NCI-H524 (cell line): ENCODE measurements at regions not wholly inside any gene's neighbourhood (a gene's known extent, or its start where the extent isn't known, plus 50 kb on each side); places are given as distances from the start of the nearest gene placed in this dataset.

Experiments
- DNase-seq, 2 experiments: peaks; one replicate each; lab custom pipeline; 2025; lab: John Stamatoyannopoulos, UW

DNA sequence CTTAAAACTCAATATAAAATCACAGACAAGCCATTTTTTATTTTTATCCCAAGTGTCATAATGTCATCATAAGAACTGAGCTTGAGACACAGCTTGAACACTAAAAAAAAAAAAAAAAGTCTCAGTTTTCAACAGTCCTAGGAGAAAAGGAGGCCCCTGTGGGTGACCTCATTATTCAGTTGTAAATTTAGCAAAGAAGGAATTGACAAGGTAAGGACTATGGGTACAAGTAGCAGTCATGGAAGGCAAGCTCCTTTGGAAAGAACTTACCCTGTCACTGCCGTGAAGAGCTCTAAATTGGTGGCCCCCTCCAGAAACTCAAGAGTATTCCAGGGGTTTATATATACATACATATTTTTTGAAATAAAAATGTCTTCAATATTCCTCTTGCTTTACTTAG, 864.4 kb upstream of the KCND2 start:
- no peak for DNase-seq

DNA sequence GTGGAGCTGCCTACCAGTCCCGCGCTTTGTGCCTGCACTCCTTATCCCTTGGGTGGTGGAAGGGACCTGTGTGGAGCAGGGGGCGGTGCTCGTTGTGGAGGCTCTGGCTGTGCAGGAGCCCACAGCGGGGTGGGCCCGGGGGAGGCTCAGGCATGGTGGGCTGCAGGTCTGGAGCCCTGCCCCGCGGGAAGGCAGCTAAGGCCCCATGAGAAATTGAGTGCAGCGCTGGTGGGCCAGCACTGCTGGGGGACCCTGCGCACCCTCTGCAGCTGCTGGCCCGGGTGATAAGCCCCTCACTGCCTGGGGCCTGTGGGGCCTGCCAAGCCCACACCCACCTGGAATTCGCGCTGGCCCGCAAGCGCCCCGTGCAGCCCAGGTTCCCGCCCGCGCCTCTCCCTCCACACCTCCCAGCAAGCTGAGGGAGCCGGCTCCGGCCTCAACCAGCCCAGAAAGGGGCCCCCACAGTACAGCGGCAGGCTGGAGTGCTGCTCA, 859.6 kb upstream of the KCND2 start:
- no peak for DNase-seq

- DNase-seq: no peak
Observed at GRCh38 chr7:119415682-119416081, 857.3 kb upstream of the KCND2 start.

GRCh38 chr7:119421657-119422056, 851.3 kb upstream of the KCND2 start:
- no peak for DNase-seq

DNA sequence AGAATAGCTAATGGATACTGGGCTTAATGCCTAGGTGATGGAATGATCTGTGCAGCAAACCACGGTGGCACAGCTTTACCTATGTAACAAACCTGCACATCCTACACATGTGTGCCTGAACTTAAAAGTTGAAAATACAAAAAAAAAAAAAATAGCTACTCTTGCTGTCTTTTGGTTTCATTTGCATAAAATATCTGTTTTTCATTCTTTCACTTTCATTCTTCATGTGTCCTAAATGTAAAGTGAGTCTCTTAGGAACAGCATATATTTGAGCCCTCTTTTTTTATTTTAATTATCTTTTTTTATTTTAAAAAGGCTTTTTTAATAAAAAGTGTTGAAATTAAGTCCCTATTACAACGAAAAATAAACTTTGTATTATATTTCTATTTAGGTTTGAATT, 836.1 kb upstream of the KCND2 start:
- no peak for DNase-seq

DNA sequence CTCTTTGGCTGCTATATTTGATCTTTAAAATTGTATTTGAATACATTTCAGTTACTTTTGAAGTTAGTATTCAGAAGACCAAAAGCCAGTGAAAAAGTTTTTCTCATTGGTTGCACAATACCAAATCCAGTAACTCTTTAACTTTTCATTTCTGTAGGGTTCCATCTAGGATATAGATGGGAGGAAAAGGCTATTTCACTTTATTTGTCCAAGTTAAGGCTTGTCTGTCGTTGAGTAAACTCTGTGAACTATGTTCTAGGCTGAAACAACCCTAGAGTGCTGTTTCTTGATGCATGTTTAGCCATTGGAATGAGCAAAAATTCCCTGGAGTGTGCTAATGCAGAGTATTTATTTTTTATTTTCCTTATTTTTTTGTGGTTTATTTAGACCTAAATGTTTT, 834.7 kb upstream of the KCND2 start:
- no peak for DNase-seq

DNA sequence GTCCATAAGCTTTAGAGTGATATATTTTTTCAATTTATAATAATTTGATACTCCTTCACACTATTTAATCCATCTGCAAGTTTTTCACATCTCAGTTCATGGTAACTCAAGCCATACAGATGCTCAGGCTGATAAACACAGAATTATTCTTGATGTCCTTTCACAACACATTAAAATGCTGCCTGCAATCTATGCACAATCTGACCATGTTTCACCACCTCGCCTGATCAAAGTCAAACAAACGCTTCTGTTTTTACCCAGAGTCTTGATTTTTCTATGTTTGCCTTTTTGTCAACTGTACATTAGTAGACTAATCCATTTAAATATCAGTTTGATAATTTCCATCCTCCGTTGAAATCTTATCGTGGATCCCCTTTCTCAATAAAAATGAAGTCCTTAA, 833.8 kb upstream of the KCND2 start:
- DNase-seq: no peak

- no peak for DNase-seq
Observed at GRCh38 chr7:119452401-119452800, 820.6 kb upstream of the KCND2 start.

DNA sequence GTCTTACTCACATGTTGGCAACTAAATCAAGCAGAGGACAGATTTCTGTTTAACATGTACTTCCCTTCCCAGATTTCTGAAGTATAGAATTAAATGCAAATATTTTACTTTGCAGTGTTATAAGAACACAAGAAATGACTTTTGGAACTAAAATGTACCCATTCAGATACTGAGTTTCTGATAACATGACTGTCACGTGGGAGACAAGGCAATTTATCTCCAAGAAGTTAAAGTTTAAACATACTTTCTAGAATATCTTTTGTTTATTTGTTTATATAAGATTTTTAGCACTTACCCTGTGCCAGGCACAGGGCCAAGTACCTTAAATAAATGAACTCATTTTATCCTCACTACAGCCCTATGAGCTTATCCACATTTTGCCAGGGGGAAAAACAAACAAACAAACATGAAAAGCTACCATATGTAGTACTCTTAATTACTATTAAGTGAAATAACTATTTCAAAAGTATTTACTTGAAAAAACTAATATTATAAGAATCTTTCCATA, 807.1 kb upstream of the KCND2 start:
- DNase-seq: no peak

DNA sequence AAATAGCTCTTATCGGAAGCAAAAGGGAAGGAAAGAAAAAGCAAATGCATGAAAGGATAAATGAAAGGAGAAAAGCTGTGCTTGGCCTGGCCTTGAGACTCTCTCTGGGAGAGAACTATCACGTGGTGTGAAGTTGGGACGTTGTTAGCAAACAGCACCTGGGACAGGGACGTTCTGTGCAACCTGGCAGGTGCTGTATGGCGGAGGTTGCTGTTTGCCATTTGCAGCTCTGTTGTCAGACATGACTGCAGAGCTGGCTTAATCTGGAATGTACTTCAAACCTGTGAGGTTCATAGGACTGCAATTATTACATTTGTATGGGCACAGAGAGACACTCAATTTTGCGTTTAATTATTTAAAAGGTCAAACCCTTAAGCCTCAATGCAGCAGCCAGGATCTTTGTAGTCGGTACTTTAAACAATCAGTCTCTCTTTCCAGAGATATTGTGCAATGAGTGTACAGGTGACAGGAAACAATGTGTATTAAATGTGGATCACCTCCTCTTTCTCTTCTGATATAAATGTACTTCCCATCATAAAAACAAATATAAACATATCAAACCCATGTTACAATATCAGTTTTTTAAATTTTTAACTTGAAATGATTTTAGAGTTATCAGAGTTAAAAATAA, 800.5 kb upstream of the KCND2 start:
- DNase-seq: no peak

- DNase-seq: peak; percentile 58 to 85
Observed at GRCh38 chr7:119482209-119482608, 790.8 kb upstream of the KCND2 start.

- peak in 1 of 2 experiments; percentile 43 for DNase-seq
Observed at GRCh38 chr7:119482671-119483070, 790.3 kb upstream of the KCND2 start.

DNA sequence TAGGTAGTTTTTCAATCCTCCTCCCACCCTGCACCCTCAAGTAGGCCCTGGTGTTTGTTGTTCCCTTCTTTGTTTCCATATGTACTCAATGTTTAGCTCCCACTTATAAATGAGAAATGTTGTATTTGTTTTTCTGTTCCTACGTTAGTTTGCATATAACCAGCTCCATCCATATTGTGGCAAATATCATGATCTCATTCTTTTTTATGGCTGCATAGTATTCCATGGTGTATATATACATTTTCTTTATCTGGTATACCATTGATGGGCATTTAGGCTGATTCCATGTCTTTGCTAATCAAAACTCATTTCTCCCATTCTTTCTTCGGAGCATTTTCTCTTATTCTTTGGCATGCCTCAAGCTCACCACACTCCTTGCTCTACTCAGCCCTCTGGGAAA, 789.6 kb upstream of the KCND2 start:
- no peak for DNase-seq

DNA sequence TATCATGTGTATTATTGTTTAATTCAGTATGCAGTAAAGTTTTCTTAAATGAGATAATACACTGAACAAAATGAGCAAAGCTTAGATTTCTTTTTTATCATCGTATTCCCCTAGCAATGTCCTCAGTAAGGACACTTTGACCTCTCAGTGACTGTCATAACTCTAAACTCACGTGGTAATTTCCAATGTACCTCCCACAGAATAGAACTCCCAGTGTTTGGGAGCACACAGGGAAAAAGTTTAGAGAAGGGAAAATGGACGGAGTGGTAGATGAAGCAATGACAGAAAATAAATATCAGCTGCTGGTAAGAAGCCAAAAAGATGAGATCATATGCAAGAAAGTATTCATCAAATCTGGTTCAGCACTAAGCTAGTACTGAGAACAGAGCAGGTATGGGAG, 758.6 kb upstream of the KCND2 start:
- no peak for DNase-seq

- DNase-seq: no peak
Observed at GRCh38 chr7:119515214-119515613, 757.8 kb upstream of the KCND2 start.

GRCh38 chr7:119515962-119516361, 757.0 kb upstream of the KCND2 start:
- no peak for DNase-seq

DNA sequence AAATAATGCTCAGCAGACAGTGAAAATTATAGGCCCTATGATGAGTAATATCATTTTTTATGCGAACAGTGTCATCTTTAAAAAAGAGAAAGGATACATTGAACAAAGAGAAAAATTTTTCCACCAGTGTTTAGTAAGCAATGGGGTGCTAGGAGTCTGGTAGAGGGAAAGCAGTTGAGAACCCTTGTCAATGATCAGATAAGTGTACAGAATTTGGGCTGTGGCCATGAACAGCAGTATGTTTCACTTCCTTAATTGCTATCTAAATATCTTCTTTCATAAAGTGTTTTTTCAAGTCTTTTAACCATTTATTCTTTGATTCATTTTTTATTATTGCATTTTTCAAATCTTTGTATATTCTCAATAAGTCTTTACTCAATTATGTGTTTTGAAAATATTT, 750.7 kb upstream of the KCND2 start:
- no peak for DNase-seq

DNA sequence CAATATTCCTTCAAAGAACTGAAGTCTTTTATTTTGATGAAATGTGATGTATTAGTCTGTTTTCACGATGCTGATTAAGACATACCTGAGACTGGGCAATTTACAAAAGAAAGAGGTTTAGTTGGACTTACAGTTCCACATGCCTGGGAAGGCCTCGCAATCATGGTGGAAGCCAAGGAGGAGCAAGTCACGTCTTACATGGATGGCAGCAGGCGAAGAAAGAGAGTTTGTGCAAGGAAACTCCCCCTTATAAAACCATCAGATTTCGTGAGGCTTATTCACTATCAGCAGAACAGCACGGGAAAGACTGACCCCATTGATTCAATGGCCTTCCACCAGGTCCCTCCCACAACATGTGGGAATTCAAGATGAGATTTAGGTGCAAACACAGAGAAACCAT, 750.3 kb upstream of the KCND2 start:
- DNase-seq: no peak

DNA sequence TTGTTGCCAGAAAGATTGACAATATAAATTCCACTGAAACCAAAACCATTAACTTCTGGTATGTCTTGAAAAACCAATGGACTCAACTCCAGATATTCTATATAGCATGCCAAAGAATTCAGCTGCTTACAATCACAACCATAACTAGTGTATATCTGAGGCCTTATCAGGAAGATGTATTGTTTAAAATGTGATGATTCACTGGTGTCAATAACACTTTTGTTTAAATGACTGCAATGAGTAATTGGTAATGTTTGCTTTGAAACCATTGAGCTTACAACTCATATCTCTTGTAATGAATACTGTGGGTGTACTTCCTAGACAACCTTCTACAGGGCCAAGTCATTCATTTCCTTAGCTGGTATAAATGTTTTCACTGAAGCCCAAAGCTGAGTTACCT, 727.9 kb upstream of the KCND2 start:
- DNase-seq: no peak

- no peak for DNase-seq
Observed at GRCh38 chr7:119555788-119556187, 717.2 kb upstream of the KCND2 start.

DNA sequence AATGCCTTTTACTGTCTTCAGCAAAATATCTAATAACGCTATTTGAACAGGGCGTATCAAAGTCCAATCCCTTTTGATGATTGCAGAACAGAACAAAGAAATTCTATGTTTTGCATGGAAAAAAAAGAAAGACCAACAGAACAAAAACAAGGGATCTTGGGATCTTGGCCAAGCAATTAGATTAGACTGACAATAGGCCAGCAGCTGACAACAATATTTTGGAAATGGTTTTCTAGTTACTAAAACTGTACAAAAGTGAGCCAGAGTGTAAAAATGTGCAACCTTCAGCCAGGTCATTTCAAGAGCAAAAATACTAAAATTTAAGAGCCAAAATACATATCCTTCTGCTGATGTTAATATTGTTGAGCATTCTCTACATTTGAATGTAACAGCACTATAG, 716.5 kb upstream of the KCND2 start:
- no peak for DNase-seq

- no peak for DNase-seq
Observed at GRCh38 chr7:119561751-119562150, 711.2 kb upstream of the KCND2 start.

- peak; percentile 76 to 89 for DNase-seq
Observed at GRCh38 chr7:119562839-119563238, 710.1 kb upstream of the KCND2 start.

DNA sequence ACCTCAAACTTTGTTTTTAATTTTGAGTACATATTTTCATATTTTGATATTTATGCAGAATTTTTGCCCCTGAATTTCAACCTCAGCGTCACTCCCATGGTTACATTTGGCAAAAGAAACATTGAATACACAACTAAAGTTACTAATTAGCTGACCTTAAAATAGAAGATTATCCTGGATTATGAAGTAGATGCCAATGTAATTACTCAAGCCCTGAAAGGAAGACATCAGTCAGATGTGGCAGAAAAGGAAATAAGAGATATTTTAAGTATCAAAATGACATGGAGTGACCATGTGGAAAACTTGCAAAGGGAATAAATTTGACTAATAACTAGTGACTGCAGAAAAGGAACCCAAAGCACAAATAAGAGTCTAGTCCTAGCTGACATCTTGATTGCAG, 701.3 kb upstream of the KCND2 start:
- no peak for DNase-seq
